ENCODE measurements at regions not wholly inside any gene's neighbourhood (a gene's known extent, or its start where the extent isn't known, plus 50 kb on each side); places are given as distances from the start of the nearest gene placed in this dataset.

DNA sequence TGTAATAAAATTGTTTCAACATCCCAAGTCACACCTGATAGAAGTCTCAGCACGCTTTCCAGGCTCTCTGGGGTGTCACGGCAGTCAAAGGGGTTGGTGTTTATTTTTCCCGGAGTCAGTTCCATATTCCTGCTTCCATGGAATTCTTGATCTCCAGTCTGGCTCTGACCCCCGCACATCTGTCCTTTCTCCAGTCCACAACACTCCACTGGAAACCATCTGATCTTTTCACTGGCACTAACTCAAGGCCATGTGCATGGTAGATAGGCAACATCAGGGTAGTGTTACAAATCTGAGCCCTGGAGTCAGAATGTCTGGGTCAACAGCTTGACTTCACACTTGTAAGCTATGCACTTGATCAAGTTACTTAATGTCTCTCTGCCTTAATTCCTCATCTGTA, 176.2 kb downstream of the WDR11 start:
- no peak overlapping the region for H3K4me3 ChIP-seq (replicated peaks in 1 of 2; ENCODE audit: low read depth in 2 of 2, low read length in 2 of 2)
- TF ChIP-seq, protein P1, sequence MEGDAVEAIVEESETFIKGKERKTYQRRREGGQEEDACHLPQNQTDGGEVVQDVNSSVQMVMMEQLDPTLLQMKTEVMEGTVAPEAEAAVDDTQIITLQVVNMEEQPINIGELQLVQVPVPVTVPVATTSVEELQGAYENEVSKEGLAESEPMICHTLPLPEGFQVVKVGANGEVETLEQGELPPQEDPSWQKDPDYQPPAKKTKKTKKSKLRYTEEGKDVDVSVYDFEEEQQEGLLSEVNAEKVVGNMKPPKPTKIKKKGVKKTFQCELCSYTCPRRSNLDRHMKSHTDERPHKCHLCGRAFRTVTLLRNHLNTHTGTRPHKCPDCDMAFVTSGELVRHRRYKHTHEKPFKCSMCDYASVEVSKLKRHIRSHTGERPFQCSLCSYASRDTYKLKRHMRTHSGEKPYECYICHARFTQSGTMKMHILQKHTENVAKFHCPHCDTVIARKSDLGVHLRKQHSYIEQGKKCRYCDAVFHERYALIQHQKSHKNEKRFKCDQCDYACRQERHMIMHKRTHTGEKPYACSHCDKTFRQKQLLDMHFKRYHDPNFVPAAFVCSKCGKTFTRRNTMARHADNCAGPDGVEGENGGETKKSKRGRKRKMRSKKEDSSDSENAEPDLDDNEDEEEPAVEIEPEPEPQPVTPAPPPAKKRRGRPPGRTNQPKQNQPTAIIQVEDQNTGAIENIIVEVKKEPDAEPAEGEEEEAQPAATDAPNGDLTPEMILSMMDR (IDR thresholded peaks at IDR 0.05; ENCODE audit: low read depth, low read length), result no peak
- DNase-seq (ENCODE audit: low read depth in 2 of 2), result no peak

DNA sequence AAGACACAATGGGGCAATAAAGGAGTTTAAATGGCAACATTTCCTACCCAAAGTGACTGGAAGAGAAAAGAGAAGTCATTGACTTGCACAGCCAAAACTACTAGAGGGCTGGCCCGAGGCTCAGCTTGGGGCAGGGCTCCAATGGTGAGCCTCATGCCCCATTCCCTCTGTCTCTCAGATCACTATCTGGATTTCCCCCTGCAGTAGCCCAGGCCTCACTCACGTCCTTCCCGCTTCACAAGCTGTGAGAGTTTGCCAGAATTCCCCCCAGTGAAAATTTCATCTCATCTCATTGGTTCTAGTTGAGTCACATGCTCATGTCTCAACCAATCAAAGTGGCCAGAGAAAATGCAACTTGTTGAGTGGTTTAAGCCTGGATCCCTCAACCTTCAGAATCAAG, 181.3 kb downstream of the WDR11 start:
- no peak overlapping the region for H3K4me3 ChIP-seq (replicated peaks in 1 of 2; ENCODE audit: low read depth in 2 of 2, low read length in 2 of 2)
- TF ChIP-seq, protein P1 (IDR thresholded peaks at IDR 0.05; ENCODE audit: low read depth, low read length), result no peak
- DNase-seq (ENCODE audit: low read depth in 2 of 2), result no peak

DNA sequence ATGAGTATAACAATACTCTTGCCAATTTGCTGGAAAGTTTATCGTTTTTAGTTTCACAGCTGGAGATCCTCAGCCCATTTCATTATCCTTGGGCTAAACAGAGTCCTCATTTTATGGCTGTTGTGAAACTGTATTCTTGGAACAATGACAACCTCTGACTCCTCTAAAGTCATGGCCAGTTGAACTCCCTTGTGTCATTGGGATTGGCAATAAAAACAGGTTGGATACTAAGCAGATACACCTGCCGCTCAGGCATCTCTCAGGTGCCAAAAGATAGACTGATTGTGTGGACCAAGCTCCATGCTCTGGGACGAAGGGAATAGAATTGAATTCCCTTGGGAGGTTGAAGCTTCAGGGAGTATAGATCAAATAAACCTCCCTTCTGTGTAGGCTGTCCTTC, 182.2 kb downstream of the WDR11 start:
- TF ChIP-seq, protein P1 (IDR thresholded peaks at IDR 0.05; ENCODE audit: low read depth, low read length), result no peak
- no peak overlapping the region for H3K4me3 ChIP-seq (replicated peaks in 1 of 2; ENCODE audit: low read depth in 2 of 2, low read length in 2 of 2)
- DNase-seq (ENCODE audit: low read depth in 2 of 2), result no peak

DNA sequence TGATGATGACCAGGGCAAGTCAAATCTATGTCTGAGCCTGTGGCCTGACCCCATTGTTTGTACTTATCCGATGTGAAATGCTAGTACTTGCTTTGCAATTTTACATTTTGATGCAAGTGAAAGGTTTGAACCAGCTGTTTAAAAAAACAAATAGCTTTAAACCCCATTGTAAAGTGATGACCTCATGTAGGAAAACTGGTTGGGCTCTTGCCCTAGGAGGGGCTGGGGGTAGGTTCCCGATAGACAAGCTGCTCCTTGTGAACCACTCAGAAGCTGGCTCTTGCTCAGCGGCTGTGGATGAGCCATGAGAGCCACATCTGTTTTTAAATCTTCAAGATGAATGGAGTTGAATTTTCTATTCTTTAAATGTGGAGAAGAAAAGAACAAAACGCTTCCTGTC, 185.3 kb downstream of the WDR11 start:
- TF ChIP-seq, protein P1 (IDR thresholded peaks at IDR 0.05; ENCODE audit: low read depth, low read length), result no peak
- H3K4me3 ChIP-seq (replicated peaks in 1 of 2; ENCODE audit: low read depth in 2 of 2, low read length in 2 of 2), result no peak overlapping the region
- no peak for DNase-seq (ENCODE audit: low read depth in 2 of 2)

DNA sequence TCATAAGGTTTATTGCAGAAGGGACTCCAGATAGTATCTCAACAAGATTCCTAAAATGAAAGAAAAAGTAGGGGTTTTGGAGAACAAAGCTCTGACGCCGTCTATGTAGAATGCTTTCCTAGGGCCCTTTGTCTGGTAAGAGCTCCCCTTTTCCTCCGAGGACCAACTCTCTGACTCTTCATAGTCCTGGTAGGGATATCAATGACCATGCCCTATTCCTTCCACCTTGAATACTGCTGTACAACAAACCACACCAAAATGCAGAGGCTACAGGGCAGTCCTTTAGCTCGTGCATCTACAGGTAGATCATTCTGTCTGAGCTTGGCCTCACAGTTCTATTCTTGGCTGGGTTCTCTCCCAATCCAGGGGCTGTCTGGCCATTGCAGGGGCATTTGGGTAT, 190.3 kb downstream of the WDR11 start:
- TF ChIP-seq, protein P1 (IDR thresholded peaks at IDR 0.05; ENCODE audit: low read depth, low read length), result no peak
- H3K4me3 ChIP-seq (replicated peaks in 1 of 2; ENCODE audit: low read depth in 2 of 2, low read length in 2 of 2), result no peak overlapping the region
- DNase-seq (ENCODE audit: low read depth in 2 of 2), result no peak

DNA sequence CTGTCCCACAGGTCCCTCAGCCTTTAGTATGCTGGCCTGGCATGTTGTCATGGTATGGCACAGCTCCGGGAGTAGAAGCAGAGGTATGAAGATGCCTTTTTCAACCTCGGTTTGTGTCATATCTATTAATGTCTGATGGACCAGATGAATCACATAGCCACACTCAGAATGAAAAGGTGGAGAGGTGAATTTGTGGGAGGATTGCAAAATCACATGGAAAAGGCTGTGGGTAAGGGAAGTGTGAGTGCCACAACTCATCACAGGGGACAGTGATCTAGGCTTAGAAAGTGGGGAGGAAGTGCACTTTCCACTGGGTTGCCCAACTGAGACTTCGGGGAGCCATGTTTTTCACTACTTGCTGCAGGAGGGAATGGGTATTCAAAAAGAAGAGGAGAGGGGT, 190.7 kb downstream of the WDR11 start:
- no peak overlapping the region for H3K4me3 ChIP-seq (replicated peaks in 1 of 2; ENCODE audit: low read depth in 2 of 2, low read length in 2 of 2)
- TF ChIP-seq, protein P1 (IDR thresholded peaks at IDR 0.05; ENCODE audit: low read depth, low read length), result no peak
- DNase-seq (ENCODE audit: low read depth in 2 of 2), result no peak

DNA sequence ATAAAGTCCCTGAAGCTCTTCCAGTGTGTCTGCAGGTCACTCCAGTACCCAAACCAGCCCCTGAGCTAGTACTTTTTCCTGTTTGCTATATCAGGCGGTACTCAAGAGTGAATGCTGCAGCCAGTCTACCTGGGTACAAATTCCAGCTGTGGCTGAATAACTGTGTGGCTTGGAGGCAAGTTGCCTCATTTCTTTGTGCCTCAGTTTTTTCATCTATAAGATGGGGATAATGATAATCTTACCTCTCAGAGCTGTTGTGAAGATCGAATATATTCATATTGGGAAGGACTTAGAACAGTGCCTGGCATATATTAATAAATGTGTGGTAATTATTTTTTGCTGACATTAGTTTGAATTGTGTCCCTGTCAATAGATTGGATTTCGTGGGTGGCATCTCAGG, 191.2 kb downstream of the WDR11 start:
- DNase-seq (ENCODE audit: low read depth in 2 of 2), result no peak
- TF ChIP-seq, protein P1 (IDR thresholded peaks at IDR 0.05; ENCODE audit: low read depth, low read length), result no peak

More for the DNA sequence above, 191.2 kb downstream of the WDR11 start:
- no peak overlapping the region for H3K4me3 ChIP-seq (replicated peaks in 1 of 2; ENCODE audit: low read depth in 2 of 2, low read length in 2 of 2)

Data from cardiac fibroblast (primary cell).